ENCODE measurements at regions not wholly inside any gene's neighbourhood (a gene's known extent, or its start where the extent isn't known, plus 50 kb on each side); places are given as distances from the start of the nearest gene placed in this dataset.

DNA sequence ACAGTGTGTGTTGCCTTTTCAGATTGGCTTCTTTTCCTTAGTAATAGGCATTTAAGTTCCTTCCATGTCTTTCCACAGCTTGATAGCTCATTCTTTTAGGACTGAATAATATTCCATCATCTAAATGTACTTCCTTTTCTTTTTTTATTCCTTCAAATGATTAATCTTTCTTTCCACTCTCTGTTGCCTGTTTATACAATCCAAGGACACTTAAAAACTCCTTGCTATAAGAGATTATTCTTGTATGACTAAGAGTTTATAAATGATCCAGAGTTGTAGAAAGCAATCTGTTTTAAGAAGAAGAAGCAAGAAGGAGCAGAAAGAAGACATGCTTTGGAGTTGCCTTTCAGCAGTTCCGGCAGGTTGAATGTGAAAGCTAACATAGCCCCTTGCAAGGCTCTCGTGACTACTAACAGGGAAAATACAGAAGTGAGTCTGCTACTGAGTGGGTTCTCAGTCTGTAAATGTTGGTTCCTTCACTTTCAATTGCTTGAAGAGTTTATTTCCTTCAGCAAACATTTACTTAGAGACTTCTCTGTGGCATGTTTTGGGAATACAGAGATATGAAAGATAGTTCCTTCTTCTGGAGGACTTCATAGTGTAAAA lies 123.0 kb downstream of the PMAIP1 start:
- Histone ChIP-seq H3K4me3 (ENCODE audit: low read depth, low read length) (no peak overlapping the region), H3K36me3 (ENCODE audit: control insufficient read depth, insufficient read depth, low read length) (no peaks in the 10 kb centered on the region), H3K4me1 (no peaks in the 10 kb centered on the region), H3K9me3 (no peaks in the 10 kb centered on the region), H3K27me3 (replicated peaks; ENCODE audit: control insufficient read depth, insufficient read depth, low read length) (no peaks in the 10 kb centered on the region)
- ChIA-PET POLR2A (no interaction called here), CTCF (no interaction called here)
- Mint-ChIP-seq H3K27ac (ENCODE audit: unreplicated experiment) (no peak overlapping the region), H3K4me3 (ENCODE audit: unreplicated experiment) (no peak overlapping the region), H3K36me3 (ENCODE audit: insufficient read depth, unreplicated experiment) (no peaks in the 10 kb centered on the region), H3K4me1 (ENCODE audit: low read depth, unreplicated experiment) (no peaks in the 10 kb centered on the region), H3K27me3 (ENCODE audit: insufficient read depth, unreplicated experiment) (no peaks in the 10 kb centered on the region), H3K9me3 (ENCODE audit: unreplicated experiment) (no peaks in the 10 kb centered on the region)
- TF ChIP-seq, protein P1, sequence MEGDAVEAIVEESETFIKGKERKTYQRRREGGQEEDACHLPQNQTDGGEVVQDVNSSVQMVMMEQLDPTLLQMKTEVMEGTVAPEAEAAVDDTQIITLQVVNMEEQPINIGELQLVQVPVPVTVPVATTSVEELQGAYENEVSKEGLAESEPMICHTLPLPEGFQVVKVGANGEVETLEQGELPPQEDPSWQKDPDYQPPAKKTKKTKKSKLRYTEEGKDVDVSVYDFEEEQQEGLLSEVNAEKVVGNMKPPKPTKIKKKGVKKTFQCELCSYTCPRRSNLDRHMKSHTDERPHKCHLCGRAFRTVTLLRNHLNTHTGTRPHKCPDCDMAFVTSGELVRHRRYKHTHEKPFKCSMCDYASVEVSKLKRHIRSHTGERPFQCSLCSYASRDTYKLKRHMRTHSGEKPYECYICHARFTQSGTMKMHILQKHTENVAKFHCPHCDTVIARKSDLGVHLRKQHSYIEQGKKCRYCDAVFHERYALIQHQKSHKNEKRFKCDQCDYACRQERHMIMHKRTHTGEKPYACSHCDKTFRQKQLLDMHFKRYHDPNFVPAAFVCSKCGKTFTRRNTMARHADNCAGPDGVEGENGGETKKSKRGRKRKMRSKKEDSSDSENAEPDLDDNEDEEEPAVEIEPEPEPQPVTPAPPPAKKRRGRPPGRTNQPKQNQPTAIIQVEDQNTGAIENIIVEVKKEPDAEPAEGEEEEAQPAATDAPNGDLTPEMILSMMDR (IDR thresholded peaks at IDR 0.05; ENCODE audit: insufficient read depth in 1 of 2, low read depth in 1 of 2, low read length in 1 of 2, severe bottlenecking in 1 of 2, unreplicated experiment in 1 of 2): no peak
- intact Hi-C loops (cut with micrococcal nuclease; ENCODE audit: unreplicated experiment): no loop called here
- no TSS peak for BruUV-seq (replicated peaks)
- no peak for DNase-seq

DNA sequence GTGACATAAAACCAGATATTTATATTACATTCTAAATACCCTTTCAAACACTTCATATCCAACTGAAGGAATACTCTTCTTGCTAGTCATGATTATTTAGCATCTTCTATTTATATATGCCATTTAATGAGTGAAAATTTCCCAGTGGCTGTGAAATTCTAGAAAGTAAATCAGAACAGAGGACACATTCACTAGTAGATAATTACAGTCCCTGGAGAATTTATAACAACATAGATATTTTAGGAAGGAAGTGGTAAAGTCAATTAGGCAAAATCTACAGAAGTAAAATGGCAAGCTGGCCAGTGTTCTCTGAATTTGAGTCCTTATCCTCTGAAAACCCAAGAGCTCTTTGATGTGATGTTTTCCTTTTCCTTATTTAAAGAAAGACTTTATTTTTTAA lies 121.8 kb downstream of the PMAIP1 start:
- TF ChIP-seq, protein P1 (IDR thresholded peaks at IDR 0.05; ENCODE audit: insufficient read depth in 1 of 2, low read depth in 1 of 2, low read length in 1 of 2, severe bottlenecking in 1 of 2, unreplicated experiment in 1 of 2): no peak
- CTCF ChIA-PET: no interaction called here

DNA sequence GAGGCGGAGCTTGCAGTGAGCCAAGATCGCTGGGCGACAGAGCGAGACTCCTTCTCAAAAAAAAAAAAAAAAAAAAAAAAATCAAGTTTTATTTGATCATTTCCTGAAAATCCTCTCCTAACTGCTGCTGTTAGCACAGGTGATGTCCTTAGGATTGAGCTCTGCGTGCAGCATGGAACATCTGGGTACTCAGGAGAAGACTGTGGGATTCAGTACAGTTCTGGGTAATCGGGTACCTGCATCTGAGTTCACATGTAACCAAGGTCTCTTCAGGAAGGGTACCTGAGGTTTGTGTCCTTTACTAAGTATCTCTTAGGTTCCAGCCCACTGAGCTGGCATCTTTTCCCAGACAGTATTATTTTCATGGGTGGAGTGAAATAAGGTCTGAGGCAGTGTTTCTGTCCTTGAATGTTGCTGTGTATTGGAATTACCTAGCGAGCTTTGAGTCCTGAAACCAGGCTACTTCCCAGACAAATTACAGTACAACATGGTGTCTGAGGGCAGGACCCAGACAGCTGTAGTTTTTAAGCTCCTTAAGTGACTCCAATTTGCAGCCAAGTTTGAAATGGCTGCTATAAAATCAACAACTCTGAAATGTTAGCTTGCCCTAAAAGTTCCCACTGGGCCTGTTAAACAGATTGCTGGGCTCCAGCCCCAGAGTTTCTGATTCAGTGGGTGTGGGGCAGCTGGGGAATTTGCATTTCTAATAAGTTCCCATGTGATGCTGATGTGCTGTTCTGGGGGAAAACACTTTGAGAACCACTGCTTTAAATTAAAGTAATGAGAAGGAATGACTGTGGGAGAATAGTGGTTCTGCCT lies 120.5 kb downstream of the PMAIP1 start:
- H3K27me3 Mint-ChIP-seq (ENCODE audit: insufficient read depth, unreplicated experiment): no peaks in the 10 kb centered on the region
- Histone ChIP-seq H3K4me3 (ENCODE audit: low read depth, low read length) (no peak overlapping the region), H3K27me3 (replicated peaks; ENCODE audit: control insufficient read depth, insufficient read depth, low read length) (no peaks in the 10 kb centered on the region), H3K36me3 (ENCODE audit: control insufficient read depth, insufficient read depth, low read length) (no peaks in the 10 kb centered on the region), H3K4me1 (no peaks in the 10 kb centered on the region), H3K9me3 (no peaks in the 10 kb centered on the region)
- intact Hi-C loops (cut with micrococcal nuclease; ENCODE audit: unreplicated experiment): no loop called here
- CTCF ChIA-PET: interaction anchor here (0.6 kb wide), 2 partner anchors 83 to 639 kb away, joined by 3 read pairs; no protein-coding TSS in a partner anchor
- no peak for DNase-seq
- POLR2A ChIA-PET: no interaction called here
- H3K9me3 Mint-ChIP-seq (ENCODE audit: unreplicated experiment): no peaks in the 10 kb centered on the region
- no peak overlapping the region for H3K4me3 Mint-ChIP-seq (ENCODE audit: unreplicated experiment)
- H3K27ac Mint-ChIP-seq (ENCODE audit: unreplicated experiment): no peak overlapping the region
- TF ChIP-seq, protein P1 (IDR thresholded peaks at IDR 0.05; ENCODE audit: insufficient read depth in 1 of 2, low read depth in 1 of 2, low read length in 1 of 2, severe bottlenecking in 1 of 2, unreplicated experiment in 1 of 2): no peak
- no peaks in the 10 kb centered on the region for H3K4me1 Mint-ChIP-seq (ENCODE audit: low read depth, unreplicated experiment)
- no peaks in the 10 kb centered on the region for H3K36me3 Mint-ChIP-seq (ENCODE audit: insufficient read depth, unreplicated experiment)
- no TSS peak for BruUV-seq (replicated peaks)

More for the DNA sequence above, 121.8 kb downstream of the PMAIP1 start:
- no peak for DNase-seq
- POLR2A ChIA-PET: no interaction called here
- no peaks in the 10 kb centered on the region for H3K9me3 ChIP-seq
- no peak overlapping the region for H3K4me3 Mint-ChIP-seq (ENCODE audit: unreplicated experiment)
- no peaks in the 10 kb centered on the region for H3K27me3 ChIP-seq (replicated peaks; ENCODE audit: control insufficient read depth, insufficient read depth, low read length)
- no peaks in the 10 kb centered on the region for H3K4me1 ChIP-seq
- intact Hi-C loops (cut with micrococcal nuclease; ENCODE audit: unreplicated experiment): no loop called here
- H3K4me3 ChIP-seq (ENCODE audit: low read depth, low read length): no peak overlapping the region
- no peak overlapping the region for H3K27ac Mint-ChIP-seq (ENCODE audit: unreplicated experiment)
- no peaks in the 10 kb centered on the region for H3K9me3 Mint-ChIP-seq (ENCODE audit: unreplicated experiment)
- H3K36me3 ChIP-seq (ENCODE audit: control insufficient read depth, insufficient read depth, low read length): no peaks in the 10 kb centered on the region
- no TSS peak for BruUV-seq (replicated peaks)
- H3K4me1 Mint-ChIP-seq (ENCODE audit: low read depth, unreplicated experiment): no peaks in the 10 kb centered on the region
- no peaks in the 10 kb centered on the region for H3K27me3 Mint-ChIP-seq (ENCODE audit: insufficient read depth, unreplicated experiment)
- H3K36me3 Mint-ChIP-seq (ENCODE audit: insufficient read depth, unreplicated experiment): no peaks in the 10 kb centered on the region

Data from Caco-2 (cell line).